Left lung (tissue), 4 donors: ENCODE measurements at regions not wholly inside any gene's neighbourhood (a gene's known extent, or its start where the extent isn't known, plus 50 kb on each side); places are given as distances from the start of the nearest gene placed in this dataset.

Experiments
- ATAC-seq: fragments of 200-7000 bp; cut with Tn5 transposase; one replicate; pipeline ENCODE4 v1.9.1; 2020; ENCODE audit warnings: moderate library complexity
- DNase-seq, 4 donors: peaks; one replicate each; pipeline ENCODE4 v3.0.0-alpha.2; 2013 to 2020
- H3K27ac ChIP-seq, 2 donors: fragments of 200-600 bp; sonication (generic) in 1 of 2; one replicate each; pipeline versions ENCODE4 v1.5.0 to v1.8.0; 2020 to 2021
- H3K27me3 ChIP-seq, 2 donors: fragments of 200-600 bp; sonication (generic) in 1 of 2; one replicate each; pipeline versions ENCODE4 v1.5.0 to v1.8.0; 2020 to 2021
- H3K36me3 ChIP-seq, 2 donors: fragments of 200-600 bp; sonication (generic) in 1 of 2; one replicate each; pipeline versions ENCODE4 v1.5.0 to v1.8.0; 2020 to 2021
- H3K4me1 ChIP-seq, 2 donors: fragments of 200-600 bp; one replicate each; pipeline ENCODE4 v1.8.0; 2021
- H3K4me3 ChIP-seq, 2 donors: fragments of 200-600 bp; sonication (generic) in 1 of 2; one replicate each; pipeline versions ENCODE4 v1.5.0 to v1.8.0; 2020 to 2021; ENCODE audit warnings: mild to moderate bottlenecking in 1 of 2
- H3K9me3 ChIP-seq, 2 donors: fragments of 200-600 bp; sonication (generic) in 1 of 2; one replicate each; pipeline versions ENCODE4 v1.5.0 to v1.8.0; 2020 to 2021
- CTCF ChIP-seq, 2 donors: fragments of 200-600 bp; sonication (generic) in 1 of 2; IDR thresholded peaks; one replicate each; pipeline versions ENCODE4 v1.5.0 to v1.8.0; 2021; ENCODE audit warnings: antibody characterized with exemption in 2 of 2
- intact Hi-C, 2 donors: fragments of 100-400 bp; cut with DNase I; formaldehyde crosslinking; loops; one replicate each; pipeline versions ENCODE4 v1.11.2 to v1.14.2; 2022
- donor health status: DM: no; HTN: yes; CAD: no.
- donor health status: DM: no; HTN: no; CAD: no.

GRCh38 chr10:128734161-128734560 is 607.9 kb upstream of the MKI67 start:
- TF ChIP-seq CTCF (IDR thresholded peaks at IDR 0.05), result no peak
- H3K27me3 ChIP-seq, result peaks cover 0 to 9% of the 10 kb centered on the region in 2 donors
- intact Hi-C loops, result no loop called here
- no peak overlapping the region for H3K27ac ChIP-seq
- no peaks in the 10 kb centered on the region for H3K4me1 ChIP-seq
- DNase-seq (no peak), ATAC-seq (no peak)
- H3K4me3 ChIP-seq, result no peak overlapping the region
- H3K9me3 ChIP-seq, result no peaks in the 10 kb centered on the region
- no peaks in the 10 kb centered on the region for H3K36me3 ChIP-seq

GRCh38 chr10:128734734-128735133 is 608.5 kb upstream of the MKI67 start:
- peaks cover 0 to 14% of the 10 kb centered on the region in 2 donors for H3K27me3 ChIP-seq
- DNase-seq (peak in 1 of 4 donors; percentile 70), ATAC-seq (no peak)
- no peaks in the 10 kb centered on the region for H3K9me3 ChIP-seq
- H3K36me3 ChIP-seq, result no peaks in the 10 kb centered on the region
- no peak overlapping the region for H3K4me3 ChIP-seq
- H3K4me1 ChIP-seq, result no peaks in the 10 kb centered on the region
- H3K27ac ChIP-seq, result no peak overlapping the region
- no peak for TF ChIP-seq CTCF (IDR thresholded peaks at IDR 0.05)
- intact Hi-C loops, result no loop called here

- Histone ChIP-seq H3K27me3 (peaks cover 0 to 27% of the 10 kb centered on the region in 2 donors), H3K36me3 (no peaks in the 10 kb centered on the region), H3K4me3 (no peak overlapping the region), H3K27ac (no peak overlapping the region), H3K9me3 (no peaks in the 10 kb centered on the region), H3K4me1 (no peaks in the 10 kb centered on the region)
- DNase-seq (no peak), ATAC-seq (no peak)
- TF ChIP-seq CTCF (IDR thresholded peaks at IDR 0.05), result no peak
- intact Hi-C loops, result no loop called here
Measured at GRCh38 chr10:128735996-128736395, 609.8 kb upstream of the MKI67 start.

DNA sequence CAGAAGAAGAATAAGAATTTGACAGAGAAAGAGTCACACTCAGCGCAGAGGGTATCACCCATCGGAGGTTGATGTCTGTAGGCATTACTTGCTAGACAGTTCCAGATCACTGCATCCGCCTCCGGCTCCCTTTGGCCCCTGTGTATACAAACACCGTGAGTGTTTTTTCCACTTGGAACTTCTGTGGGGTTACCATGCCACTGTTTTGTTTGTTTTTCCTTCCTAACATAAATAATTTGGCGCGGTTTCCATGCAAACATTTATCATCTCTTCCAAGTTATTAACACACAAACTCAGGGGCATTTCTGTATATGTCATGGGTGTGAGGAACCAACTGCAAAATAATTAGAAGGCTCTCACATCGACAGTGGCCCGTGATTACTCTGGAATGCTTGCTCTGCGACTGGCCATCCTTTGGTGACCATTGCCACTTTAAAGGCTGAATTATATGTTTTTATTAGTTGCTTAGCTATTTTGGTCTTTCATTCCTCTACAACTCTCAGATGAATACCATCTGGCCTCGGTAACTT is 612.2 kb upstream of the MKI67 start:
- H3K4me1 ChIP-seq, result no peaks in the 10 kb centered on the region
- H3K36me3 ChIP-seq, result no peaks in the 10 kb centered on the region
- H3K4me3 ChIP-seq, result no peak overlapping the region
- no peaks in the 10 kb centered on the region for H3K9me3 ChIP-seq
- intact Hi-C loops, result no loop called here
- TF ChIP-seq CTCF (IDR thresholded peaks at IDR 0.05), result no peak
- H3K27me3 ChIP-seq, result peaks cover 0 to 36% of the 10 kb centered on the region in 2 donors
- no peak overlapping the region for H3K27ac ChIP-seq
- ATAC-seq (no peak), DNase-seq (peak in 2 of 4 donors; percentile 29 to 40)

- DNase-seq (no peak), ATAC-seq (no peak)
- Histone ChIP-seq H3K4me1 (no peaks in the 10 kb centered on the region), H3K27ac (no peak overlapping the region), H3K4me3 (no peak overlapping the region), H3K36me3 (no peaks in the 10 kb centered on the region), H3K9me3 (no peaks in the 10 kb centered on the region), H3K27me3 (peaks cover 0 to 36% of the 10 kb centered on the region in 2 donors)
- intact Hi-C loops, result no loop called here
- TF ChIP-seq CTCF (IDR thresholded peaks at IDR 0.05), result no peak
Measured at GRCh38 chr10:128739930-128740329, 613.7 kb upstream of the MKI67 start.
